ENCODE measurements at regions not wholly inside any gene's neighbourhood (a gene's known extent, or its start where the extent isn't known, plus 50 kb on each side); places are given as distances from the start of the nearest gene placed in this dataset.
A peak's percentile ranks its signal among the peaks of the same experiment; 100 is the strongest.

- Histone ChIP-seq H3K27ac (ENCODE audit: low read length) (peak overlapping the region; percentile 69), H4K20me1 (ENCODE audit: low read length) (no peaks in the 10 kb centered on the region), H3K27me3 (ENCODE audit: low read length) (no peaks in the 10 kb centered on the region), H3K9me2 (replicated peaks; ENCODE audit: low read length) (no peaks in the 10 kb centered on the region), H3F3A (ENCODE audit: low read length, unreplicated experiment) (peaks cover 8% of the 10 kb centered on the region), H3K36me3 (ENCODE audit: low read depth, low read length) (no peaks in the 10 kb centered on the region), H3K4me3 (ENCODE audit: low read length) (no peak overlapping the region), H3K79me2 (ENCODE audit: low read length) (no peaks in the 10 kb centered on the region), H2AFZ (ENCODE audit: low read length) (no peak overlapping the region), H3K9me3 (ENCODE audit: low read length) (no peaks in the 10 kb centered on the region), H3K9ac (ENCODE audit: low read length) (peak overlapping the region; percentile 1; the same call in 1 of the 2 replicates), H3K4me2 (ENCODE audit: low read length) (no peak overlapping the region), H3K4me1 (ENCODE audit: insufficient read depth, low read length) (peaks cover 45% of the 10 kb centered on the region)
- no TSS peak for BruUV-seq (replicated peaks)
- DNase-seq (no peak), ATAC-seq (no peak)
- ChIA-PET CTCF (no interaction called here), POLR2A (ENCODE audit: unreplicated experiment) (no interaction called here)
- TF ChIP-seq CTCF (conservative IDR thresholded peaks at IDR 0.05; ENCODE audit: low read depth, low read length) (no peak), EZH2 (IDR thresholded peaks at IDR 0.05; ENCODE audit: low read length, unreplicated experiment) (no peak)
- intact Hi-C loops (cut with micrococcal nuclease): loop anchor here (5.0 kb wide), 2 partner anchors 50 to 95 kb away; no protein-coding TSS in a partner anchor
Measured at GRCh38 chr18:53747663-53748160, 476.8 kb downstream of the MBD2 start.

- Histone ChIP-seq H4K20me1 (ENCODE audit: low read length) (no peaks in the 10 kb centered on the region), H3K4me2 (ENCODE audit: low read length) (no peak overlapping the region), H3K4me3 (ENCODE audit: low read length) (no peak overlapping the region), H3K9me3 (ENCODE audit: low read length) (no peaks in the 10 kb centered on the region), H3K9ac (ENCODE audit: low read length) (no peak overlapping the region), H3F3A (ENCODE audit: low read length, unreplicated experiment) (peaks cover 8% of the 10 kb centered on the region), H3K79me2 (ENCODE audit: low read length) (no peaks in the 10 kb centered on the region), H3K27me3 (ENCODE audit: low read length) (no peaks in the 10 kb centered on the region), H3K4me1 (ENCODE audit: insufficient read depth, low read length) (peaks cover 45% of the 10 kb centered on the region), H3K36me3 (ENCODE audit: low read depth, low read length) (no peaks in the 10 kb centered on the region), H3K9me2 (replicated peaks; ENCODE audit: low read length) (no peaks in the 10 kb centered on the region), H3K27ac (ENCODE audit: low read length) (peak overlapping the region; percentile 69), H2AFZ (ENCODE audit: low read length) (no peak overlapping the region)
- DNase-seq (peak; percentile 29), ATAC-seq (no peak)
- ChIA-PET CTCF (no interaction called here), POLR2A (ENCODE audit: unreplicated experiment) (no interaction called here)
- intact Hi-C loops (cut with micrococcal nuclease): loop anchor here (5.0 kb wide), 2 partner anchors 50 to 95 kb away; no protein-coding TSS in a partner anchor
- no TSS peak for BruUV-seq (replicated peaks)
- TF ChIP-seq EZH2phosphoT487 (IDR thresholded peaks at IDR 0.05; ENCODE audit: borderline replicate concordance, low read length) (no peak), EZH2 (IDR thresholded peaks at IDR 0.05; ENCODE audit: low read length, unreplicated experiment) (no peak), CTCF (conservative IDR thresholded peaks at IDR 0.05; ENCODE audit: low read depth, low read length) (no peak)
Measured at GRCh38 chr18:53747210-53747609, 477.3 kb downstream of the MBD2 start.

- ChIA-PET POLR2A (ENCODE audit: unreplicated experiment) (no interaction called here), CTCF (no interaction called here)
- intact Hi-C loops (cut with micrococcal nuclease): loop anchor here (5.0 kb wide), 2 partner anchors 51 to 96 kb away; no protein-coding TSS in a partner anchor
- H3K79me2 ChIP-seq (ENCODE audit: low read length): no peaks in the 10 kb centered on the region
- H3K4me2 ChIP-seq (ENCODE audit: low read length): peak overlapping the region; percentile 55
- no peaks in the 10 kb centered on the region for H3K36me3 ChIP-seq (ENCODE audit: low read depth, low read length)
- peaks cover 45% of the 10 kb centered on the region for H3K4me1 ChIP-seq (ENCODE audit: insufficient read depth, low read length)
- H3K9ac ChIP-seq (ENCODE audit: low read length): 0 out of 2 replicates have a peak overlapping the region, but pooled peaks have one; percentile 4
- no peaks in the 10 kb centered on the region for H4K20me1 ChIP-seq (ENCODE audit: low read length)
- DNase-seq: peak; percentile 51
- BruUV-seq (replicated peaks): no TSS peak
- H3K27ac ChIP-seq (ENCODE audit: low read length): peak overlapping the region; percentile 69
- H3K9me2 ChIP-seq (replicated peaks; ENCODE audit: low read length): no peaks in the 10 kb centered on the region
- no peak overlapping the region for H2AFZ ChIP-seq (ENCODE audit: low read length)
- no peak for TF ChIP-seq EZH2 (IDR thresholded peaks at IDR 0.05; ENCODE audit: low read length, unreplicated experiment)
- TF ChIP-seq EZH2phosphoT487 (IDR thresholded peaks at IDR 0.05; ENCODE audit: borderline replicate concordance, low read length): no peak
- TF ChIP-seq CTCF (conservative IDR thresholded peaks at IDR 0.05; ENCODE audit: low read depth, low read length): no peak
- no peaks in the 10 kb centered on the region for H3K9me3 ChIP-seq (ENCODE audit: low read length)
- no peak overlapping the region; the same call in 1 of the 2 replicates for H3K4me3 ChIP-seq (ENCODE audit: low read length)
- peak; percentile 45 for ATAC-seq
- H3F3A ChIP-seq (ENCODE audit: low read length, unreplicated experiment): peaks cover 8% of the 10 kb centered on the region
- no peaks in the 10 kb centered on the region for H3K27me3 ChIP-seq (ENCODE audit: low read length)
Measured at GRCh38 chr18:53745986-53746385, 478.5 kb downstream of the MBD2 start.

All from PC-3 (cell line).